Duodenal mucosa (tissue), 2 donors: ENCODE measurements at regions not wholly inside any gene's neighbourhood (a gene's known extent, or its start where the extent isn't known, plus 50 kb on each side); places are given as distances from the start of the nearest gene placed in this dataset.

Experiments
- H3K27ac ChIP-seq: one replicate; pipeline ENCODE4 v1.7.0; 2013; ENCODE audit warnings: low read depth, low read length
- H3K27me3 ChIP-seq, 2 donors: one replicate each; pipeline ENCODE4 v1.7.0; 2013; ENCODE audit warnings: low read length in 2 of 2, control low read depth in 1 of 2; ENCODE audit not compliant: insufficient read depth in 2 of 2, control insufficient read depth in 1 of 2
- H3K36me3 ChIP-seq, 2 donors: one replicate each; pipeline ENCODE4 v1.7.0; 2013; ENCODE audit warnings: low read length in 2 of 2, control low read depth in 1 of 2; ENCODE audit not compliant: insufficient read depth in 2 of 2, control insufficient read depth in 1 of 2
- H3K4me1 ChIP-seq, 2 donors: one replicate each; pipeline ENCODE4 v1.7.0; 2013; ENCODE audit warnings: low read length in 2 of 2, control low read depth in 1 of 2; ENCODE audit not compliant: insufficient read depth in 2 of 2, control insufficient read depth in 1 of 2
- H3K4me3 ChIP-seq, 2 donors: one replicate each; pipeline ENCODE4 v1.7.0; 2013; ENCODE audit warnings: low read length in 2 of 2, low read depth in 1 of 2
- H3K9ac ChIP-seq, 2 donors: one replicate each; pipeline ENCODE4 v1.7.0; 2013; ENCODE audit warnings: low read length in 2 of 2, low read depth in 1 of 2
- H3K9me3 ChIP-seq, 2 donors: one replicate each; pipeline ENCODE4 v1.7.0; 2013; ENCODE audit warnings: low read length in 2 of 2, control low read depth in 1 of 2; ENCODE audit not compliant: control insufficient read depth in 1 of 2

GRCh38 chr6:144896289-144896688, 611.2 kb downstream of the UTRN start:
- no peak overlapping the region for H3K9ac ChIP-seq
- no peaks in the 10 kb centered on the region for H3K36me3 ChIP-seq
- H3K9me3 ChIP-seq: no peaks in the 10 kb centered on the region
- no peaks in the 10 kb centered on the region for H3K4me1 ChIP-seq
- H3K4me3 ChIP-seq: no peak overlapping the region
- H3K27ac ChIP-seq: no peak overlapping the region
- H3K27me3 ChIP-seq: no peaks in the 10 kb centered on the region

- no peaks in the 10 kb centered on the region for H3K9me3 ChIP-seq
- H3K27ac ChIP-seq: no peak overlapping the region
- H3K9ac ChIP-seq: no peak overlapping the region
- no peaks in the 10 kb centered on the region for H3K36me3 ChIP-seq
- no peaks in the 10 kb centered on the region for H3K4me1 ChIP-seq
- no peaks in the 10 kb centered on the region for H3K27me3 ChIP-seq
- no peak overlapping the region for H3K4me3 ChIP-seq
Observed at GRCh38 chr6:144896871-144897270, 611.7 kb downstream of the UTRN start.

- no peak overlapping the region for H3K27ac ChIP-seq
- no peak overlapping the region for H3K9ac ChIP-seq
Observed at GRCh38 chr6:144897441-144897921, 612.3 kb downstream of the UTRN start.

GRCh38 chr6:144898052-144898689, 613.0 kb downstream of the UTRN start:
- H3K9me3 ChIP-seq: no peaks in the 10 kb centered on the region
- no peaks in the 10 kb centered on the region for H3K4me1 ChIP-seq
- no peaks in the 10 kb centered on the region for H3K36me3 ChIP-seq
- no peak overlapping the region for H3K9ac ChIP-seq
- H3K27me3 ChIP-seq: no peaks in the 10 kb centered on the region
- no peak overlapping the region for H3K4me3 ChIP-seq
- H3K27ac ChIP-seq: no peak overlapping the region

More at GRCh38 chr6:144897441-144897921, 612.3 kb downstream of the UTRN start:
- no peaks in the 10 kb centered on the region for H3K27me3 ChIP-seq
- no peaks in the 10 kb centered on the region for H3K4me1 ChIP-seq
- H3K4me3 ChIP-seq: no peak overlapping the region
- H3K9me3 ChIP-seq: no peaks in the 10 kb centered on the region
- H3K36me3 ChIP-seq: no peaks in the 10 kb centered on the region

GRCh38 chr6:144898741-144899140, 613.6 kb downstream of the UTRN start:
- no peaks in the 10 kb centered on the region for H3K36me3 ChIP-seq
- no peaks in the 10 kb centered on the region for H3K4me1 ChIP-seq
- no peak overlapping the region for H3K27ac ChIP-seq
- H3K27me3 ChIP-seq: no peaks in the 10 kb centered on the region
- H3K4me3 ChIP-seq: no peak overlapping the region
- no peak overlapping the region for H3K9ac ChIP-seq
- no peaks in the 10 kb centered on the region for H3K9me3 ChIP-seq

GRCh38 chr6:144899161-144899560, 614.0 kb downstream of the UTRN start:
- Histone ChIP-seq H3K27me3 (no peaks in the 10 kb centered on the region), H3K9ac (no peak overlapping the region), H3K4me3 (no peak overlapping the region), H3K4me1 (no peaks in the 10 kb centered on the region), H3K27ac (no peak overlapping the region), H3K9me3 (no peaks in the 10 kb centered on the region), H3K36me3 (no peaks in the 10 kb centered on the region)

- no peaks in the 10 kb centered on the region for H3K4me1 ChIP-seq
Observed at GRCh38 chr6:144901412-144901811, 616.3 kb downstream of the UTRN start.

GRCh38 chr6:144908004-144908403, 622.9 kb downstream of the UTRN start:
- H3K27me3 ChIP-seq: no peaks in the 10 kb centered on the region
- no peak overlapping the region for H3K27ac ChIP-seq
- no peaks in the 10 kb centered on the region for H3K9me3 ChIP-seq
- H3K4me1 ChIP-seq: no peaks in the 10 kb centered on the region
- H3K36me3 ChIP-seq: no peaks in the 10 kb centered on the region
- no peak overlapping the region for H3K9ac ChIP-seq
- H3K4me3 ChIP-seq: no peak overlapping the region

More at GRCh38 chr6:144901412-144901811, 616.3 kb downstream of the UTRN start:
- Histone ChIP-seq H3K27ac (no peak overlapping the region), H3K36me3 (no peaks in the 10 kb centered on the region), H3K9ac (no peak overlapping the region), H3K4me3 (no peak overlapping the region), H3K9me3 (no peaks in the 10 kb centered on the region), H3K27me3 (no peaks in the 10 kb centered on the region)

GRCh38 chr6:144909753-144910285, 624.7 kb downstream of the UTRN start:
- Histone ChIP-seq H3K4me3 (no peak overlapping the region), H3K36me3 (no peaks in the 10 kb centered on the region), H3K4me1 (no peaks in the 10 kb centered on the region), H3K27ac (no peak overlapping the region), H3K27me3 (no peaks in the 10 kb centered on the region), H3K9ac (no peak overlapping the region), H3K9me3 (no peaks in the 10 kb centered on the region)

- no peak overlapping the region for H3K9ac ChIP-seq
- no peaks in the 10 kb centered on the region for H3K9me3 ChIP-seq
- H3K4me1 ChIP-seq: no peaks in the 10 kb centered on the region
- no peaks in the 10 kb centered on the region for H3K27me3 ChIP-seq
- H3K27ac ChIP-seq: no peak overlapping the region
- no peak overlapping the region for H3K4me3 ChIP-seq
- H3K36me3 ChIP-seq: no peaks in the 10 kb centered on the region
Observed at GRCh38 chr6:144911322-144911721, 626.2 kb downstream of the UTRN start.
